Islet precursor cell (in vitro differentiated cells): ENCODE measurements at regions not wholly inside any gene's neighbourhood (a gene's known extent, or its start where the extent isn't known, plus 50 kb on each side); places are given as distances from the start of the nearest gene placed in this dataset.
"Not testable (repeated sequence)": the region's sequence is repeated elsewhere in the genome, so short reads cannot be mapped to it uniquely, and the experiment has no call there.

Experiments used
- DNase-seq: peaks from one replicate; pipeline ENCODE4 v3.0.0-alpha.2; 2018

GRCh38 chr3:135646873-135647272, 318.7 kb upstream of the PPP2R3A start:
- DNase-seq = no peak

DNA sequence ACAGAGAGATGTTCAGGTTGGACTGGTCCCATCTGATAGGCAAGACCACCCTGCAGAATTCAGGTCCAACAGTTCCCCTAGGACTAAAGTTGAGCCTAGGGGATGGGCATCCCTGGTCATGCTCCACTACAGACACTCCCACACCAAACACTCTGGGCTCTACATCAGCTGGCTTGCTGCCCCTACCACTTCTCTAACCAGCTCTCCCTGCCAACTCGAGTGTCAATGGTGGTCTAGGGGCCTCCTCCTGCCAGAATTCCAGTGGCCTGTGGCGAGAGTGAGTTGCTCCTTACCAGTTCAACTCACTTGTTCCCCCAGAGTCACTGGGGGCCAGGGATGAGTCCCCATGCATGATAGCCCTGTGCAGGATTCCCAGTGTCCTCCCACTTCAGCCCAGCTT, 316.2 kb upstream of the PPP2R3A start:
- no peak for DNase-seq

DNA sequence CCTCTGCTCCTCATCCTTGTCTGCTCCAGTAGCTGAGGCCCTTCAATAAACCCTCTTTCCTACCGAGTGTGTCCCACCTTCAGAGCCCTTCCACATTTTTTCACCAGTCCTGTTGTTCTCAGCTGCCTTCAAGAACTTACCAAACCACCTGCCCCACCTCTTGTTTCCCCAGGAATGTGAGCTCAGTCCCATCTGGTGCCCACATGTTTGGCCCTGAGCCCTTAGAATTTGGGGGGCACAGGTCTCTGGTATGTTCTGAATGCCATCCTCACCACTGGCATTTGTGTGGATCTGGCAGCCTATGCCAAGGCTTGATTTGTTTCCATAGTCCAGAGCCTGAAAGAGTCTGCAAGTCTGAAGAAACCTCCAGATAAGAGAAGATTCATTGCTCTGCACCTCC, 315.2 kb upstream of the PPP2R3A start:
- DNase-seq = no peak

- no peak for DNase-seq
These were observed 313.1 kb upstream of the PPP2R3A start for GRCh38 chr3:135652388-135652787.

DNA sequence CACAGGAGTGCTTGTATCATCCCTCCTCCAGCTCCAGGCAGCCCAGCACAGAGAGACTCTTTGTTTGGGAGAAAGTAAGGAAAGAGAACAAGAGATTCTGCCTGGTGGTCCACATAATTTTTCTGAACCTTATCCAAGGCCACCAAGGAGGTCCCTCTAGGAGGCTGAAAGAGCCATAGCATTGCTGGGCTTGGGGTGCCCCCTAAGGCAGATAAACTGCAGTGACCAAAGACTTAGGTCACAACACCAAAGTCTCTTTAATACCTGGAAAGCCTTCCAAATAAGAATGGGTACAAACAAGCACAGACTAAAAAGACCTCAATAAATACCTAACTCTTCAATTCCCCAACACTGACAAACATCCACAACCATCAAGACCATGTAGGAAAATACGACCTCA, 310.2 kb upstream of the PPP2R3A start:
- DNase-seq = no peak

GRCh38 chr3:135658451-135658850, 307.1 kb upstream of the PPP2R3A start:
- DNase-seq = not testable (repeated sequence)

GRCh38 chr3:135667061-135667460, 298.5 kb upstream of the PPP2R3A start:
- no peak for DNase-seq

GRCh38 chr3:135674508-135674907, 291.0 kb upstream of the PPP2R3A start:
- DNase-seq = no peak

- DNase-seq = no peak
These were observed 287.1 kb upstream of the PPP2R3A start for GRCh38 chr3:135678386-135678785.

DNA sequence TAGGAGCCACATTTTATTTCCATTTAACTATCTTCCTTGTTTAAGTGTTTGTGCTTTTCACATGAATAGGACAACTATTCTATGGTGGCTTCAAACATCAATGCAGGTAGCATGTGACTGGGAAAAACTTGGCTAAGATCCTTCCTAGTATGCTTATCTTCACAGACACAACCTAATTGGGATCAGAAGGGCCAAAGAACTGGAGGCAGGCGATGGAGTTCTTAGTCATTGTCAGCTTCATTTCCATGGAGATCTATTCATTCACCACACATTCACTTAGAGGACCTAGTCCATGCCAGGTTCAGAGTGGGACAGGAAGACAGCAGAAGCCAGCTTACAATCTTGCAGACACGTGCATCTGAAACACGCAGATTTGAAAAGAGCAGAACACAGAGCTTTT, 277.5 kb upstream of the PPP2R3A start:
- DNase-seq = no peak

- no peak for DNase-seq
These were observed 274.9 kb upstream of the PPP2R3A start for GRCh38 chr3:135690664-135691063.

- no peak for DNase-seq
These were observed 274.3 kb upstream of the PPP2R3A start for GRCh38 chr3:135691240-135691639.

DNA sequence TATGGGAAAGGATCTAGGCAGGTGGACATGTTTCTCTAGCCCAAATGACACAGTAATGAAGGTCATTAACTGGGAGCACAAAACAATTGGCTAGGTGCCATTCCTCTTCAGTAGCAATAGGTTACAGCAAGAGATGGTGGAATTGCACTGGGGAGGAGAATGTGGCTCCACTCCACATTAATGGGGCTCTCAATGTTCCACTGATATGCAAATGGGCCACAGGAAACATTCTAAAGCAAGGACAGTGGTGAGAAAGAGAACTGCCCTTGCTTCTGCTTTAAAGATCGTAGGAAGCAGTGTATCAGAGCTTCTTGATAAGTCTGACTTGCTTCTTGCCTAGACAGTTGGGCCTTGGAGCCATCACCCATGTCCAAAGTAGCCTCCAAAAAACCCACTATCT, 271.4 kb upstream of the PPP2R3A start:
- DNase-seq = no peak

DNA sequence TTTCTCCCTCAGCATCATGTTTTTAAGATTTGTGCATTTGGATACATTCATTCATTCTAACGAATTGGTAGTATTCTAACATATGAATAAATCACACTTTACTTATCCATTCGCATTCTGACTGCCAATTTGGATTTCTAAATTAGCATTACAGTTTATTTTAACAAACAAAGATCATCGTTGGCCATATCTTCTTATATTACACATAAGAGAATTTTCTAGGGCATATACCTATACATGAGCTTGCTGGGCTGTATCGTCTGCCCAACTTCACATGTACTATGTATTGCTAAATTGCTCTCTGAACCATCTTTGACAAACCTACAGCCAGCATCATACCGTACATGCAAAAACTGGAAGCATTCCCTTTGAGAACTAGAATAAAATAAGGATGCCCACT, 265.8 kb upstream of the PPP2R3A start:
- DNase-seq = no peak

- DNase-seq = no peak
These were observed 258.7 kb upstream of the PPP2R3A start for GRCh38 chr3:135706758-135707375.

DNA sequence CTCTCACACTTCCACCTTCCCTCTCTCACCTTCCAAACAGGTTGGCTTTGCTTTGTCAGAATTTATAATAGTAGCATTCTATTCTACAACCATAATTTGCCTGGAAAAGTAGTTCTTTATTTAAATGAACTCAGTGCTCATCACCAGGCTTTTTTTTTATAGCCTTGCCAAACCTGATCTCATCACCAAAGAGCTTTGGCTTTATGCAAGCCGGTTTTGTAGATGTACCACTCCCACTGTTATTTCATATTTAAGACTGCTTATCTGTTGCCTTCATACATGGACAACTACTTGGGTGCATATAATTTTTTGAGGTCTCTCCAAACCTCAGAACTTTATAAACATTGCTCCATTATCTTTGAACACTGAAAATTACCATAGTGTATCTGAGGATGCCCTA, 246.1 kb upstream of the PPP2R3A start:
- no peak for DNase-seq

- DNase-seq = no peak
These were observed 237.4 kb upstream of the PPP2R3A start for GRCh38 chr3:135728007-135728721.

DNA sequence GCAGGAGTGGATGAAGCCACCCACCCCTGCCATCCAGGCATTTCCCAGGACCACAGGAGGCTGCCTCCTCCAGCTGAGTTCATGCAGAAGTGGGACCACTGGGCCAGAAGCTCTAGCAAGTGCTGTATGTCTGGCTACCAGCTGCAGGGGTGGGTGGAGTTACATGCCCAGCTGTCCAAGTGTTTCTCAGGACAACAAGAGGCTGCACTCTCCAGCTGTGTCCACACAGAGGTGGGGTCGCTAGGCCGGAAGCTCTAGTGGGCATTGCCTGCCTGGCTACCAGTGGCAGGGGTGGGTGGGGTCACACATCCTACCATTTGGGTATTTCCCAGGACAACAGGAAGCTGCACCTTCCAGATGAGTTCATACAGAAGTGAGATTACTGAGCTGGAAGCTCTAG, 234.0 kb upstream of the PPP2R3A start:
- no peak for DNase-seq

DNA sequence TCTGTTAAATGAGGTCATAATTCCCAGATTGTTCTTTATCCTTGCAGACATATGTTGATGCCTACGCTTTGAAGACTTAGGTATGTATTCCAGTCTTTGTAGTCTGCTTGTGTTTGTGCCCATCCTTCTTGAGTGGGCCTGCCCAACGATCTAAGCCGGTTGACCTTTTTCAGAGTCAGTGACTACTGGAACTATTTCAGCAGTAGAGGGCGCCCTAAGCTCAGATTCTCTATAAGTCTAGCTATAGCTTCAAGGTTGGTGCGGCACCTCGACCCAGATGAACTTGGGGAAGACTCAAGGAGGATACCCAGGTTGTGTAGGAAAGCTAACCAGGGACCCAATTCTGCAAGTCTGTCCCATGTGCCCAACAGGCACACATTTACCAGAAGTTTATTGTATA, 228.8 kb upstream of the PPP2R3A start:
- peak; percentile 72 for DNase-seq

DNA sequence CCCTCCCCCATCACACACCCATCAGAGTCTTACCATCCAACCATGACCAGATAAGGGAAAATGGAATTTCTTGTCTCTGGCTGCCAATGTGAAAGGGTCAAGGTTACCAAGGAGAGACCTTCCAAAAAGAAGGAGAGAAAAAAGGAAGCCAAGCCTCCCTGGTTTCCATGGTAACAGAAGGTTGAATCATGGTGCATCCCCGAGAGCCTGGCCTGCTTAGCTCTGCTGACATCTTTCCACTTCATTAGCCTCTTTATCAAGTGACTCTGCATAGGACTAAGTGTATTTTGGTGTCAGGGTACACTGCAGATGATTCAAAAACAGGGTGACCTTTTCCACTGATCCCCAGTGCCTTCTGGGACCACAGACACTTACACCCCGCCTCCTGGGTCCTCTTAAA, 225.7 kb upstream of the PPP2R3A start:
- DNase-seq = no peak

- no peak for DNase-seq
These were observed 225.3 kb upstream of the PPP2R3A start for GRCh38 chr3:135740211-135740610.

- DNase-seq = no peak
These were observed 224.8 kb upstream of the PPP2R3A start for GRCh38 chr3:135740751-135741150.

- no peak for DNase-seq
These were observed 213.5 kb upstream of the PPP2R3A start for GRCh38 chr3:135751991-135752390.

GRCh38 chr3:135752851-135753250, 212.7 kb upstream of the PPP2R3A start:
- peak; percentile 72 for DNase-seq

- no peak for DNase-seq
These were observed 212.0 kb upstream of the PPP2R3A start for GRCh38 chr3:135753506-135753905.
